Activated T-cell treated with anti-CD3 and anti-CD28 coated beads for 48 hours (primary cell): ENCODE measurements at regions not wholly inside any gene's neighbourhood (a gene's known extent, or its start where the extent isn't known, plus 50 kb on each side); places are given as distances from the start of the nearest gene placed in this dataset.

Experiments used
- DNase-seq: peaks from one replicate; pipeline ENCODE4 v3.0.0-alpha.2; 2020; ENCODE audit warnings: low read depth

- no peak for DNase-seq
Measured at GRCh38 chrX:20863649-20864048, 510.6 kb upstream of the CNKSR2 start.

- DNase-seq: no peak
Measured at GRCh38 chrX:20861113-20861512, 513.1 kb upstream of the CNKSR2 start.

GRCh38 chrX:20857746-20858145, 516.5 kb upstream of the CNKSR2 start:
- DNase-seq: no peak

DNA sequence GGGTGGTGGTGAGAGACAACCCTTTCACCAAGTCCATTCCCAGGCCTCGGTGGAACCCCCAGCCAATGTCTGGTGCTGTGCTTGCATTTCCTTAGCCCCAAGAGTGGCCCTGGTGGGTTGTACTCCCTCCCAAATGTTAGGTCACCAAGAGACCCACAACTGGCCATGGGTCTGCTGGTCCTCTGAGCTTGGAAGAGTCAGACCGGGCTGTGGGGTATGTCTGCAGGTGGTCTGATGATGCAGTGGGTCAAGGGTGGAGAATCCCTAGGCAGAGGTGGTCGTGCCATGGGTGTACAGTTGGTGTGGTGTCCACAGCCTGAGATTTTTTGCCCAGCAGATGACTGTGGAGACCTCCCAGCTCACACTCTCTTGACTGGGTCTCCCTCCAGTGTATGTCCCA, 535.7 kb upstream of the CNKSR2 start:
- DNase-seq: no peak

- DNase-seq: no peak
Measured at GRCh38 chrX:20829665-20830491, 544.3 kb upstream of the CNKSR2 start.

GRCh38 chrX:20825984-20826383, 548.2 kb upstream of the CNKSR2 start:
- DNase-seq: no peak

GRCh38 chrX:20803971-20804370, 537.3 kb upstream of the RPS6KA3 start:
- DNase-seq: no peak

DNA sequence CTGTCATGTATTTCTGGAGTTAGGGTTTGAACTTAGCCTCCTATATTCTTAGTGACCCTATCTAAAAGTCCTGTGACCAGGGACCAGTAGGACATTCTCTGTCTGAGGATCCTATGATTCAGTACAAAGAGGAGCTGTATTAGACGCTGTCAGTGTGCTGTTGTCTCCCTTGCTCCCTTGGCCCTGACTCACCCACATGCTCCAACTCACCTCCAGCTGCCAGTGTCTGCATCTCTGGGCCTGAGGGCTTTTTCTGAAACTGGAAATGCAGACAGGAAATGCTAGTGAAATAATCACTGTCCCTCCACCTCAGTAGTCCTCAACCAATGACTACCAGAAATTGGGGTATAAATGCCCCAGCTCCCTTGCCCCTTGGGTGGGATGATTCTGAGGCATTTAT, 535.3 kb upstream of the RPS6KA3 start:
- DNase-seq: no peak

- no peak for DNase-seq
Measured at GRCh38 chrX:20796450-20796849, 529.7 kb upstream of the RPS6KA3 start.

GRCh38 chrX:20789103-20789502, 522.4 kb upstream of the RPS6KA3 start:
- no peak for DNase-seq

- DNase-seq: no peak
Measured at GRCh38 chrX:20767346-20767745, 500.6 kb upstream of the RPS6KA3 start.

DNA sequence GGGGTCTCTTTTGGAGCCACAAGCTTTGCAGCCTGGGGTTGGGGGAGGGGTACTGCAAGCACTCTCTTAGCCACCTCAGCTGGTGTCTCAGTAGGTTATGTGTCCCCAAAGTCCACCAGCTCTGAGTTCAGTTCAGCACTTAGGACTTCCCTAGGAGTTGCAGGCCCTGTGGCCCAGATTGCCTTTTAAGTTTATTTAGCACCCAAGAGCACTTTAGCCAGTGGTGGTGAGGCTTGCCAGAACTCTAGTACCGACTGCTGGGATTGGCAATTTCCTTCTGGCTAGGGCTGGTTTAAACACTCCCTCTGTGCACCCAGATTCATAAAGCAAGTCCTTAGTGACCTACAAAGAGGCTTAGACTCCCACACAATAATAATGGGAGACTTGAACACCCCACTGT, 489.9 kb upstream of the RPS6KA3 start:
- DNase-seq: no peak

DNA sequence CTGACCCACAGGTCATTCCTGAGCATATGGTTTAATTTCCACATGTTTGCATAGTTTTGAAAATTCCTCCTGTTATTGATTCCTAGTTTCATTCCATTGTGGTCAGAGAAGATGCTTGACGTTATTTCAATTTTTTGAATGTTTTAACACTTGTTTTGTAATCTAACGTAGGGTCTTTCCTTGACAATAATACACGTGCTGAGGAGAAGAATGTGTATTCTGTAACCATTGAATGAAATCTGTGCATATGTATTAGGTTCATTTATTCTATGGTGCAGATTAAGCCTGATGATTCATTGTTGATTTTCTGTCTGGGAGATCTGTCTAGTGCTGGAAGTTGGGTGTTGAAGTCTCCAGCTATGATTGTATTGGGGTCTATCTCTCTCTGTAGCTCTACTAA, 486.4 kb upstream of the RPS6KA3 start:
- no peak for DNase-seq

DNA sequence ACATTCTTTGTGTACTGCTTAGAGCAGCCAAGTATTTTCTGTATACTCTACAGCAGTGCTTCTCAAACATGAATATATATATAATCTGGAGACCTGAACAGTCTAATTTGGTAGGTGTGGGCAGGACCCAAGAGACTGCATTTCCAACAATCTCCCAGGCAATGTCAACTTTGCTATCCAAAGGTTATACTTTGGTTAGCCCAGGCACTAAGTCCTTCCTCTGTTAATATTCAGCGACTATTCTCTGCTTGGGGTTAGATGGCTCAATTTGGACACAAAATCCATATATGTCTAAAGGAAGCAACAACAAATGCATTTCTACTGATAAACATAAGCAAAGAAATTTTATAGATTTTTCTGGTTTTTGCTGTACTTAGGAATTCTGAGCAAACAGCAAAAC, 480.0 kb upstream of the RPS6KA3 start:
- DNase-seq: no peak

- no peak for DNase-seq
Measured at GRCh38 chrX:20743046-20743445, 476.3 kb upstream of the RPS6KA3 start.

GRCh38 chrX:20742106-20742505, 475.4 kb upstream of the RPS6KA3 start:
- DNase-seq: no peak

DNA sequence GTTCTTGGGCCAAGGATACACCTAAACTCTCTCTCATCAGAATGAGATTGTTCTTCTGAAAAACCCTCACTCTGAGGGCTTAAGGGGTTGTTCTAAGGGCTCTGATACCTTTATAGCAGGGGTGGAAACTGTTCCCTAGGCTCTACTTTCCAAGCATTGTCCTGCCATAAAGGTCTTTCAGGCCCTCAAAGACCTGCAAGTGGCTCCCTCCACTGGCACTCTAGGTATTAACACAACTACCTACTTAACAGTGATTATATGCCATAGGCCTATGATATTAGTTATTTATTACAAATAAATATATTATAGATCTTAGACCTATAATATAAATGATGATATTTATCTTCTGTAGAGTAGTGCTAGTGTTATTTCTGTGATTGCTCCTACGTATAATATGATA, 473.7 kb upstream of the RPS6KA3 start:
- no peak for DNase-seq

DNA sequence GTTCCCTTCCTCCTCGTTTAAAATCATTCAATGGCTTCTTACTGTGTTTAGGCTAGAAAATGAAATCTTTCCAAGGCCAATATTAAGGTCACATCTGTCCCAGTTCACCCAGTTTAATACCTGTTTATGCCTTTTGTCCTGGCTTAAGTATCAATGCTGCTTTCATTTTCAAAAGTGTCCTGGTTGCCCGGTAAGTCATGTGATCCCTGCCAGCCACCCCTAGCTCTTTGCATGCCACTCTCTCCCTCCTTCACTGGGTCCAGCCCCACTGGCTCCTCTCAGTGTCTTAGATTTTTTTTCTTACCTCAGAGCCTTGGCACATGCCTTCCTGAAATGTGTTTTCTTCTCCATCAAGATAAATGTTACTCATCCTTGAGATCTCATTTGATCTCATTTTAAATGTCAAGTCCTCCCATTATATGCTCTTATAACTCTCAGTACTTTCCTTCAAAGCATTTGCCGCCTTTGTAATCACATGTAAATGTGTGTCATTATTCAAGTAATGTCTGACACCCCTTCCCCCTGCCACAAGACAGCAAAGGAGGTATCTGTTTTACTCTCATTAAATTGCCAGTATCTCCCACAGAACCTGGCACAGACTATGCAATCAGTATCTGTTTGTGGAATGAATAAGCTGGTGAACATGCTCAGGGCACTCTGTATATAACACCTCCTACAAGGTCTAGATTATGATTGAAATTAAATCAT, 472.5 kb upstream of the RPS6KA3 start:
- no peak for DNase-seq

DNA sequence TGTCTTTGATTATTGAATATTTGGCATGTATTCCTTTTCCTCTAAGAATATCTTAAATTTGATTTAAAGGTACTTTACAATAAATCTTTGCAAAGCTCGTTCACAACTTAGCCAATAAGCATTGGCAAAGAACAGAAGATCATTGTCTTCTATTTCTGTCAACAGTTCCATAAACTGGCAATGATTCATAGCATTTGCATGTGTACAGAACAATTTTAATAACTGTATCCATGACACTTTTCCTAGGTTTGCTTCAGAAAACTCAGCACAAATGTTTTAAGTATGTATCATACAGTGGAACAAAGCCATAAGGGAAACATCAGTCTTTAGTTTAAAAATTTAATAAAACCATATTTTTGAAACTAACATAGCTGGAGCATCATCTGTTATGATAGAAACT, 462.7 kb upstream of the RPS6KA3 start:
- no peak for DNase-seq

DNA sequence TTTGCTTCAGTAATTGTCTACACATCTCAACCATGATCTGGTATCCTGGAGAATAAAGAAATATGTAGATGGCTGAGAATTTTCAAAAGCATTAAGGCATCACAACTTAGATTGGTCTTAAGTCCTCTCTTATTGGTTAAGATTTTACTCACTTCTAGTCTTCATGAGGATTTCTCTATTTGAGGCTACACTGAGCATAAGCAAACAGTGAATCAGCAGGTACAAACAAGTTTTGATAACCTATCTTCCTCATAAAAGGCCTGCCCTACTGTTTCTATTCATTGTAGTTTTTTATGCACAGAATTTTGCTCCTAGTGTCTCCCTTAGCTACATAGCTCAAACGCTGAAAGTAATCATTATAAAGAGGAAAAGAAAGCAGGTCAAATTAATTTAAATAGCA, 460.7 kb upstream of the RPS6KA3 start:
- no peak for DNase-seq

DNA sequence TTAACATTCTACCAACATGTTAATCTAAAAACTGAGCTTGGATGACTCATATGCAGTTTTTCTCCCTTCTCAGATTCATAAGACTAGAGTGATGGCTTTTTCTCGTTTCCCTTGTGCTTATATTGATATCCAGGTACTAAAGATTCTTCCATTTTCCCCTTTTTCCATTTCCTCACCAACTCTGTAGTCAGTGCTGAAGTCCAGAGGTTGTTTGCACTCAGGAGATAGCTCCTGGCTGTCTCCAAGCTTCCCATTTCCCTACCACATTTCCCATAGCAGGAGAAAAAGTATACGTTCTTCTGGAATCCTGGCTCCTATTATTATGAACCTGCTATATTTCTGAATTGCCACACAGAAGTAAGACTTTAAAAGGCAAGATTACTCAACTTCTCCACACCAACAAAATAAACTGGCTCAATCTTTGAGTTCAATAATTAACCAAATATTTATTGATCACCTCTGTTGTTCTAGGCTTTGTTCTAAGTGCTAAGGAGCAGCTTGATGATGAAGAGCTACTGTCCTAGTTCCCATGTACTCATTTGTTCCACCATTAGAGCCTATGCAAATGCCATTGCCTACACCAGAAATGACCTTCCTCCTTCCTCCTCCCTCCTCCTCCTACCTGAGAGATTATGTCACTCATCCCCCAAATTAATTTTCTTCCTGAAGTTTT, 454.4 kb upstream of the RPS6KA3 start:
- no peak for DNase-seq

- DNase-seq: no peak
Measured at GRCh38 chrX:20718592-20719380, 452.1 kb upstream of the RPS6KA3 start.
